A673 (cell line): ENCODE measurements at regions not wholly inside any gene's neighbourhood (a gene's known extent, or its start where the extent isn't known, plus 50 kb on each side); places are given as distances from the start of the nearest gene placed in this dataset.

Experiments
- EZH2 ChIP-seq: fragments of 200-600 bp; sonication (generic); IDR thresholded peaks from 2 replicates; pipeline ENCODE4 v1.6.1; 2017; ENCODE audit warnings: borderline replicate concordance, low read depth, mild to moderate bottlenecking, mixed read lengths, antibody characterized with exemption, low read length; ENCODE audit not compliant: poor library complexity, severe bottlenecking
- TF ChIP-seq, protein P1 (sequence below): fragments of 300-800, 200-600 bp; sonication (generic); conservative IDR thresholded peaks from 2 replicates; pipeline ENCODE4 v1.5.1; 2017; ENCODE audit warnings: low read depth, mild to moderate bottlenecking, antibody characterized with exemption, low read length, moderate library complexity, mixed read lengths

DNA sequence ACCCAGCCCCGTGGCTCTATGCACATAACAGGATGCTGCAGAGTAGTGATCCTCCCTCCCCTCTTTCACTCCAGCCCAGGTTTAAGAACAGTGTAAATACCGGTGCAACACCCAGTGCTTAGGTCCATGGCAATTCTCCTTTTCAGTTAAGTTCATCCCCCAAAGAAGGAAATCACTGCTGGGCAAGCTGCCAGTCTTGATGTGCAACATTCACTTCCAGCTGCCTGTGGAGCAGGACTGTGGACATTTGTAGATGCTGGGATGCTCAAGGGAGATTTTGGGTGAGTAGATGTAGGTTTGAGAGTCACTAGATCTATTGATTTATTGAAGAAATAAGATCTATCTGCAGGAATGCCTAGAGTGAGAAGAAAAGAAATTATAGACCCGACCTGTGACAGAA lies 294.3 kb upstream of the KIAA1217 start:
- TF ChIP-seq, protein P1, sequence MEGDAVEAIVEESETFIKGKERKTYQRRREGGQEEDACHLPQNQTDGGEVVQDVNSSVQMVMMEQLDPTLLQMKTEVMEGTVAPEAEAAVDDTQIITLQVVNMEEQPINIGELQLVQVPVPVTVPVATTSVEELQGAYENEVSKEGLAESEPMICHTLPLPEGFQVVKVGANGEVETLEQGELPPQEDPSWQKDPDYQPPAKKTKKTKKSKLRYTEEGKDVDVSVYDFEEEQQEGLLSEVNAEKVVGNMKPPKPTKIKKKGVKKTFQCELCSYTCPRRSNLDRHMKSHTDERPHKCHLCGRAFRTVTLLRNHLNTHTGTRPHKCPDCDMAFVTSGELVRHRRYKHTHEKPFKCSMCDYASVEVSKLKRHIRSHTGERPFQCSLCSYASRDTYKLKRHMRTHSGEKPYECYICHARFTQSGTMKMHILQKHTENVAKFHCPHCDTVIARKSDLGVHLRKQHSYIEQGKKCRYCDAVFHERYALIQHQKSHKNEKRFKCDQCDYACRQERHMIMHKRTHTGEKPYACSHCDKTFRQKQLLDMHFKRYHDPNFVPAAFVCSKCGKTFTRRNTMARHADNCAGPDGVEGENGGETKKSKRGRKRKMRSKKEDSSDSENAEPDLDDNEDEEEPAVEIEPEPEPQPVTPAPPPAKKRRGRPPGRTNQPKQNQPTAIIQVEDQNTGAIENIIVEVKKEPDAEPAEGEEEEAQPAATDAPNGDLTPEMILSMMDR, result no peak
- no peak for TF ChIP-seq EZH2
